A549 (cell line): ENCODE measurements at regions not wholly inside any gene's neighbourhood (a gene's known extent, or its start where the extent isn't known, plus 50 kb on each side); places are given as distances from the start of the nearest gene placed in this dataset.

Experiments
- ATAC-seq, 2 experiments: fragments of 200-7000 bp in 1 of 2; fragments of >200 bp in 1 of 2; cut with Nextera tagmentation in 1 of 2; cut with Tn5 transposase in 1 of 2; 3 replicates each; pipeline versions ENCODE4 v1.8.0 to v1.9.1; 2018 to 2020; ENCODE audit warnings: mild to moderate bottlenecking in 1 of 2, moderate library complexity in 1 of 2
- CTCF ChIA-PET: fragments of 300-600 bp; sonication (Branson Sonifier 250); formaldehyde crosslinking; extraction: SDS; loops from one replicate; lab custom pipeline; 2021; ENCODE audit warnings: antibody characterized with exemption, inconsistent platforms; lab: Yijun Ruan, JAX
- POLR2A ChIA-PET: fragments of 350-600 bp; formaldehyde crosslinking; extraction: SDS; loops from one replicate; lab custom pipeline; 2021; ENCODE audit warnings: antibody characterized with exemption, inconsistent platforms; lab: Yijun Ruan, JAX
- DNase-seq, 2 experiments: peaks; one replicate each; pipeline versions ENCODE4 v3.0.0 to v3.0.0-alpha.2; 2011 to 2016; ENCODE audit warnings: low read depth in 1 of 2, low spot score in 1 of 2
- FAIRE-seq: peaks from 2 replicates; lab custom pipeline; 2011; peaks lifted over from hg19 to GRCh38; lab: Jason Lieb, UNC
- H3K27ac ChIP-seq, 2 experiments: fragments of >200 bp; sonication (Bioruptor Twin); formaldehyde crosslinking; 3 replicates each; pipeline ENCODE4 v1.5.1; 2016 to 2017
- H3K4me1 ChIP-seq: fragments of >200 bp; sonication (Bioruptor Twin); formaldehyde crosslinking; 3 replicates; pipeline ENCODE4 v1.6.1; 2016
- H3K4me2 ChIP-seq: fragments of >200 bp; sonication (Bioruptor Twin); formaldehyde crosslinking; 3 replicates; pipeline ENCODE4 v1.6.1; 2016
- H3K4me3 ChIP-seq: fragments of >200 bp; sonication (Bioruptor Twin); formaldehyde crosslinking; 3 replicates; pipeline ENCODE4 v1.5.1; 2016
- H3K9me3 ChIP-seq: fragments of >200 bp; sonication (Bioruptor Twin); formaldehyde crosslinking; 3 replicates; pipeline ENCODE4 v1.6.1; 2016
- ATOH8 ChIP-seq: fragments of 250-450 bp; sonication (Bioruptor Pico); IDR thresholded peaks from 2 replicates; pipeline ENCODE4 v1.5.0; 2020; ENCODE audit warnings: low read depth, mild to moderate bottlenecking, moderate library complexity
- CBX2 ChIP-seq: fragments of 200-600 bp; sonication (generic); IDR thresholded peaks from 2 replicates; pipeline ENCODE4 v1.6.1; 2016; ENCODE audit warnings: low read depth, mild to moderate bottlenecking, borderline replicate concordance
- CTCF ChIP-seq: fragments of >200 bp; sonication (Bioruptor Twin); formaldehyde crosslinking; IDR thresholded peaks from 3 replicates; pipeline ENCODE4 v1.5.1; 2016
- ELK1 ChIP-seq: fragments of 150-350 bp; IDR thresholded peaks from 2 replicates; pipeline ENCODE4 v1.6.1; 2014; ENCODE audit warnings: low read depth, mild to moderate bottlenecking, low read length
- EP300 ChIP-seq, 2 experiments: fragments of >200 bp; sonication (Bioruptor Twin); formaldehyde crosslinking; IDR thresholded peaks; 2 replicates in 1 of 2; 3 replicates in 1 of 2; pipeline ENCODE4 v1.6.1; 2016 to 2017
- FOXS1 ChIP-seq: fragments of 250-450 bp; sonication (Bioruptor Pico); IDR thresholded peaks from 2 replicates; pipeline ENCODE4 v1.5.0; 2020; ENCODE audit warnings: mild to moderate bottlenecking, moderate library complexity
- JUN ChIP-seq, 2 experiments: fragments of >200 bp; sonication (Bioruptor Twin); formaldehyde crosslinking; IDR thresholded peaks; 2 replicates in 1 of 2; 3 replicates in 1 of 2; pipeline ENCODE4 v1.6.1; 2016 to 2017
- JUNB ChIP-seq: fragments of >200 bp; sonication (Bioruptor Twin); formaldehyde crosslinking; IDR thresholded peaks from 2 replicates; pipeline ENCODE4 v1.6.1; 2016
- KDM1A ChIP-seq: fragments of 200-600 bp; sonication (generic); IDR thresholded peaks from 2 replicates; pipeline ENCODE4 v1.6.1; 2016; ENCODE audit warnings: low read depth, mild to moderate bottlenecking
- MAFK ChIP-seq: fragments of 450-650 bp; IDR thresholded peaks from 2 replicates; pipeline ENCODE4 v1.6.1; 2014; ENCODE audit not compliant: partially characterized antibody
- MAX ChIP-seq: IDR thresholded peaks from 2 replicates; pipeline ENCODE4 v1.6.1; 2012
- MAZ ChIP-seq: fragments of 150-350 bp; IDR thresholded peaks from 2 replicates; pipeline ENCODE4 v1.6.1; 2014; ENCODE audit warnings: antibody characterized with exemption, low read depth, low read length, borderline replicate concordance
- MYC ChIP-seq: IDR thresholded peaks from 2 replicates; pipeline ENCODE4 v1.6.1; 2012; ENCODE audit warnings: mild to moderate bottlenecking, inconsistent platforms, low read length, improper control_type of control experiment, borderline replicate concordance
- NFE2L2 ChIP-seq: fragments of 150-350 bp; conservative IDR thresholded peaks from 2 replicates; pipeline ENCODE4 v1.6.1; 2014; ENCODE audit warnings: low read length
- NR3C1 ChIP-seq: fragments of >200 bp; sonication (Bioruptor Twin); formaldehyde crosslinking; IDR thresholded peaks from 3 replicates; pipeline ENCODE4 v1.6.1; 2017
- RCOR1 ChIP-seq: fragments of 150-350 bp; IDR thresholded peaks from 2 replicates; pipeline ENCODE4 v1.6.1; 2014; ENCODE audit warnings: antibody characterized with exemption, low read length, low read depth
- RNF2 ChIP-seq: fragments of 200-600 bp; sonication (generic); IDR thresholded peaks from 2 replicates; pipeline ENCODE4 v1.6.1; 2016; ENCODE audit warnings: low read depth, mild to moderate bottlenecking, antibody characterized with exemption, moderate library complexity, borderline replicate concordance
- SMC3 ChIP-seq: fragments of >200 bp; sonication (Bioruptor Twin); formaldehyde crosslinking; IDR thresholded peaks from 3 replicates; pipeline ENCODE4 v1.6.1; 2018; ENCODE audit warnings: inconsistent platforms
- TP53 ChIP-seq: fragments of 250-450 bp; sonication (Bioruptor Pico); IDR thresholded peaks from 2 replicates; pipeline ENCODE4 v1.5.0; 2021; ENCODE audit warnings: mild to moderate bottlenecking, moderate library complexity
- USF2 ChIP-seq: fragments of 450-650 bp; IDR thresholded peaks from 2 replicates; pipeline ENCODE4 v1.6.1; 2014; ENCODE audit warnings: antibody characterized with exemption
- ZSCAN20 ChIP-seq: fragments of 250-450 bp; sonication (Bioruptor Pico); IDR thresholded peaks from 2 replicates; pipeline ENCODE4 v1.8.0; 2022; ENCODE audit warnings: mild to moderate bottlenecking, moderate library complexity
- WGBS: methylation state at CpG from one replicate; pipeline ENCODE4 v1.1.6; 2017; ENCODE audit errors: missing lambda C conversion rate; 5-methylcytosine and 5-hydroxymethylcytosine counted together

- ATAC-seq (no peak), FAIRE-seq (no peak), DNase-seq (no peak)
- ChIA-PET POLR2A (no interaction called here), CTCF (no interaction called here)
- Histone ChIP-seq H3K9me3 (no peaks in the 10 kb centered on the region; the same call in 2 of the 3 replicates), H3K27ac (no peak overlapping the region), H3K4me3 (no peak overlapping the region), H3K4me2 (no peak overlapping the region), H3K4me1 (0 out of 3 replicates have a peak, but pooled peaks cover 2% of the 10 kb centered on the region)
- TF ChIP-seq NFE2L2 (no peak), KDM1A (no peak), CBX2 (no peak), USF2 (no peak), SMC3 (no peak), MAZ (no peak), ZSCAN20 (no peak), RNF2 (no peak), JUN (IDR thresholded peaks at IDR 0.05) (no peak), TP53 (CRISPR knock-in tag) (no peak), MAFK (no peak), CTCF (no peak), MAX (no peak), JUNB (no peak), ATOH8 (CRISPR knock-in tag) (no peak), RCOR1 (no peak), MYC (no peak)
- WGBS: 75% methylated on average over 1 of the region's 1 CpG
Measured at GRCh38 chr18:9043581-9043980, 58.9 kb upstream of the NDUFV2 start.

GRCh38 chr18:9047715-9048114 is 54.8 kb upstream of the NDUFV2 start:
- DNase-seq (no peak), ATAC-seq (no peak), FAIRE-seq (no peak)
- TF ChIP-seq EP300 (IDR thresholded peaks at IDR 0.05): no peak
- CTCF ChIA-PET: interaction anchor here (0.9 to 1.3 kb wide), 2 partner anchors 10 to 66 kb away, joined by 3 read pairs; no protein-coding TSS in a partner anchor
- Histone ChIP-seq H3K4me1 (no peaks in the 10 kb centered on the region), H3K27ac (no peak overlapping the region), H3K9me3 (peaks cover 20% of the 10 kb centered on the region), H3K4me3 (no peak overlapping the region), H3K4me2 (no peak overlapping the region)
- WGBS: 77% methylated on average over 7 of the region's 7 CpGs
- POLR2A ChIA-PET: no interaction called here

GRCh38 chr18:9048236-9048635 is 54.3 kb upstream of the NDUFV2 start:
- DNase-seq (no peak), ATAC-seq (no peak), FAIRE-seq (no peak)
- H3K4me1 ChIP-seq: no peaks in the 10 kb centered on the region
- WGBS: 78% methylated on average over 5 of the region's 5 CpGs
- CTCF ChIA-PET: no interaction called here
- peaks cover 20% of the 10 kb centered on the region for H3K9me3 ChIP-seq
- no peak overlapping the region for H3K27ac ChIP-seq
- H3K4me2 ChIP-seq: no peak overlapping the region
- no peak for TF ChIP-seq FOXS1
- TF ChIP-seq ELK1: no peak
- TF ChIP-seq CBX2: no peak
- no peak for TF ChIP-seq NR3C1
- TF ChIP-seq, all 56 proteins: peak for 0
- no peak overlapping the region for H3K4me3 ChIP-seq
- POLR2A ChIA-PET: no interaction called here
